ENCODE measurements at regions not wholly inside any gene's neighbourhood (a gene's known extent, or its start where the extent isn't known, plus 50 kb on each side); places are given as distances from the start of the nearest gene placed in this dataset.

- Histone ChIP-seq H3K9me3 (ENCODE audit: control insufficient read depth in 2 of 2, insufficient read depth in 1 of 2, low read length in 1 of 2) (no peaks in the 10 kb centered on the region), H3K4me1 (ENCODE audit: control insufficient read depth in 2 of 2, insufficient read depth in 2 of 2, low read length in 2 of 2) (no peaks in the 10 kb centered on the region), H3K27ac (ENCODE audit: low read depth in 1 of 2, low read length in 1 of 2) (no peak overlapping the region), H3K27me3 (ENCODE audit: control insufficient read depth in 2 of 2, insufficient read depth in 1 of 2, low read length in 1 of 2) (no peaks in the 10 kb centered on the region), H3K36me3 (ENCODE audit: control insufficient read depth in 2 of 2, insufficient read depth in 2 of 2, low read length in 1 of 2) (no peaks in the 10 kb centered on the region), H3K4me3 (ENCODE audit: low read length in 2 of 2) (no peak overlapping the region)
- no peak for DNase-seq (ENCODE audit: low read depth in 6 of 9, low spot score in 9 of 9)
- 95% methylated on average over 2 of the region's 2 CpGs for WGBS
These were observed 694.1 kb downstream of the ARHGAP15 start for GRCh38 chr2:143823296-143823695.

- Histone ChIP-seq H3K4me3 (ENCODE audit: low read length in 2 of 2) (no peak overlapping the region), H3K27me3 (ENCODE audit: control insufficient read depth in 2 of 2, insufficient read depth in 1 of 2, low read length in 1 of 2) (no peaks in the 10 kb centered on the region), H3K36me3 (ENCODE audit: control insufficient read depth in 2 of 2, insufficient read depth in 2 of 2, low read length in 1 of 2) (no peaks in the 10 kb centered on the region), H3K9me3 (ENCODE audit: control insufficient read depth in 2 of 2, insufficient read depth in 1 of 2, low read length in 1 of 2) (no peaks in the 10 kb centered on the region), H3K4me1 (ENCODE audit: control insufficient read depth in 2 of 2, insufficient read depth in 2 of 2, low read length in 2 of 2) (no peaks in the 10 kb centered on the region), H3K27ac (ENCODE audit: low read depth in 1 of 2, low read length in 1 of 2) (no peak overlapping the region)
- WGBS, result 98% methylated on average over 8 of the region's 8 CpGs
- DNase-seq (ENCODE audit: low read depth in 6 of 9, low spot score in 9 of 9), result no peak
These were observed 693.5 kb downstream of the ARHGAP15 start for GRCh38 chr2:143822736-143823135.

- H3K4me3 ChIP-seq (ENCODE audit: low read length in 2 of 2), result no peak overlapping the region
- 94% methylated on average over 7 of the region's 7 CpGs for WGBS
- no peak overlapping the region for H3K27ac ChIP-seq (ENCODE audit: low read depth in 1 of 2, low read length in 1 of 2)
- no peak for DNase-seq (ENCODE audit: low read depth in 6 of 9, low spot score in 9 of 9)
- no peaks in the 10 kb centered on the region for H3K9me3 ChIP-seq (ENCODE audit: control insufficient read depth in 2 of 2, insufficient read depth in 1 of 2, low read length in 1 of 2)
- H3K27me3 ChIP-seq (ENCODE audit: control insufficient read depth in 2 of 2, insufficient read depth in 1 of 2, low read length in 1 of 2), result no peaks in the 10 kb centered on the region
- H3K36me3 ChIP-seq (ENCODE audit: control insufficient read depth in 2 of 2, insufficient read depth in 2 of 2, low read length in 1 of 2), result no peaks in the 10 kb centered on the region
- no peaks in the 10 kb centered on the region for H3K4me1 ChIP-seq (ENCODE audit: control insufficient read depth in 2 of 2, insufficient read depth in 2 of 2, low read length in 2 of 2)
These were observed 690.5 kb downstream of the ARHGAP15 start for GRCh38 chr2:143819764-143820163.

- Histone ChIP-seq H3K36me3 (ENCODE audit: control insufficient read depth in 2 of 2, insufficient read depth in 2 of 2, low read length in 1 of 2) (no peaks in the 10 kb centered on the region), H3K4me1 (ENCODE audit: control insufficient read depth in 2 of 2, insufficient read depth in 2 of 2, low read length in 2 of 2) (no peaks in the 10 kb centered on the region), H3K9me3 (ENCODE audit: control insufficient read depth in 2 of 2, insufficient read depth in 1 of 2, low read length in 1 of 2) (no peaks in the 10 kb centered on the region), H3K4me3 (ENCODE audit: low read length in 2 of 2) (no peak overlapping the region), H3K27ac (ENCODE audit: low read depth in 1 of 2, low read length in 1 of 2) (no peak overlapping the region), H3K27me3 (ENCODE audit: control insufficient read depth in 2 of 2, insufficient read depth in 1 of 2, low read length in 1 of 2) (no peaks in the 10 kb centered on the region)
- 6% methylated on average over 1 of the region's 1 CpG for WGBS
- no peak for DNase-seq (ENCODE audit: low read depth in 6 of 9, low spot score in 9 of 9)
These were observed 690.0 kb downstream of the ARHGAP15 start for GRCh38 chr2:143819190-143819735.
